K562 (cell line): ENCODE measurements at regions not wholly inside any gene's neighbourhood (a gene's known extent, or its start where the extent isn't known, plus 50 kb on each side); places are given as distances from the start of the nearest gene placed in this dataset.

Experiments
- ATAC-seq: fragments of 200-7000 bp; cut with Tn5 transposase; 3 replicates; pipeline ENCODE4 v1.9.1; 2020; ENCODE audit warnings: moderate library complexity
- BruUV-seq: library from RNA; stranded (reverse); fragments of 400-500 nt; replicated peaks from 2 replicates; lab custom pipeline; 2021; lab: Mats Ljungman, UMichigan
- CTCF ChIA-PET: fragments of 300-600 bp; formaldehyde crosslinking; extraction: SDS; loops from one replicate; lab custom pipeline; 2021; ENCODE audit warnings: low intra/inter-chr PET ratio; lab: Yijun Ruan, JAX
- POLR2A ChIA-PET: fragments of 300-600, 350-650 bp; sonication (Branson Sonifier 250); formaldehyde crosslinking; extraction: SDS; loops from one replicate; lab custom pipeline; 2021; ENCODE audit warnings: antibody characterized with exemption, inconsistent platforms; lab: Yijun Ruan, JAX
- DNase-seq, 4 experiments: peaks; one replicate each; pipeline versions ENCODE4 v3.0.0 to v3.0.0-alpha.2; 2011 to 2018; ENCODE audit warnings: low spot score in 3 of 4, mixed read lengths in 3 of 4; ENCODE audit errors: extremely low read depth in 1 of 4
- FAIRE-seq: peaks from 2 replicates; lab custom pipeline; 2011; peaks lifted over from hg19 to GRCh38; lab: Jason Lieb, UNC
- H2AFZ ChIP-seq: 2 replicates; pipeline ENCODE4 v1.6.0; 2011; ENCODE audit warnings: low read depth, low read length, control low read depth, inconsistent platforms
- H3K27ac ChIP-seq: fragments of 200-600 bp; 3 replicates; pipeline ENCODE4 v1.8.0; 2011; ENCODE audit warnings: low read depth, mild to moderate bottlenecking, control low read depth, inconsistent platforms, low read length, moderate library complexity, mixed read lengths; ENCODE audit errors: extremely low read depth
- H3K27me3 ChIP-seq, 2 experiments: fragments of 300-600 bp in 1 of 2; 2 replicates in 1 of 2; 3 replicates in 1 of 2; pipeline versions ENCODE4 v1.6.0 to v1.8.0; 2011; ENCODE audit warnings: inconsistent platforms in 2 of 2, low read length in 2 of 2, mild to moderate bottlenecking in 1 of 2, mixed read lengths in 1 of 2, moderate library complexity in 1 of 2; ENCODE audit not compliant: control insufficient read depth in 2 of 2, insufficient read depth in 2 of 2
- H3K36me3 ChIP-seq: fragments of 300-600 bp; 3 replicates; pipeline ENCODE4 v1.8.0; 2011; ENCODE audit warnings: mild to moderate bottlenecking, low read length, inconsistent platforms; ENCODE audit not compliant: control insufficient read depth, insufficient read depth
- H3K4me1 ChIP-seq, 2 experiments: fragments of 200-600 bp in 1 of 2; replicated peaks in 1 of 2; 2 replicates in 1 of 2; 3 replicates in 1 of 2; pipeline versions ENCODE4 v1.5.1 to v1.8.0; 2011; ENCODE audit warnings: inconsistent platforms in 2 of 2, low read length in 2 of 2, mild to moderate bottlenecking in 1 of 2, mixed read lengths in 1 of 2, moderate library complexity in 1 of 2; ENCODE audit not compliant: control insufficient read depth in 2 of 2, insufficient read depth in 2 of 2
- H3K4me2 ChIP-seq: 2 replicates; pipeline ENCODE4 v1.6.1; 2011; ENCODE audit warnings: low read length, control low read depth, inconsistent platforms, mixed read lengths; ENCODE audit not compliant: insufficient read depth
- H3K4me3 ChIP-seq: fragments of 200-600 bp; sonication (generic), shearing (Covaris generic); 2 replicates; pipeline ENCODE4 v1.5.1; 2016; ENCODE audit warnings: control low read depth, inconsistent platforms
- H3K79me2 ChIP-seq: fragments of 200-600 bp; 3 replicates; pipeline ENCODE4 v1.8.0; 2011; ENCODE audit warnings: low read length, inconsistent platforms; ENCODE audit not compliant: control insufficient read depth, insufficient read depth
- H3K9ac ChIP-seq, 2 experiments: 2 replicates each; pipeline versions ENCODE4 v1.6.0 to v1.6.1; 2011; ENCODE audit warnings: low read depth in 2 of 2, low read length in 2 of 2, control low read depth in 1 of 2, inconsistent platforms in 1 of 2, mild to moderate bottlenecking in 1 of 2, mixed read lengths in 1 of 2; ENCODE audit not compliant: insufficient read depth in 1 of 2
- H3K9me1 ChIP-seq: one replicate; pipeline ENCODE4 v1.6.0; 2011; ENCODE audit warnings: inconsistent platforms, mild to moderate bottlenecking, low read length, moderate library complexity; ENCODE audit not compliant: control insufficient read depth, insufficient read depth
- H3K9me3 ChIP-seq: replicated peaks from 2 replicates; pipeline ENCODE4 v1.5.1; 2011; ENCODE audit warnings: low read depth, low read length, inconsistent platforms; ENCODE audit not compliant: control insufficient read depth, insufficient read depth
- H4K20me1 ChIP-seq: replicated peaks from 2 replicates; pipeline ENCODE4 v1.6.1; 2011; ENCODE audit warnings: low read length, inconsistent platforms, mixed read lengths; ENCODE audit not compliant: control insufficient read depth, insufficient read depth
- ZNF561 ChIP-seq: fragments of 450-650 bp; formaldehyde crosslinking; conservative IDR thresholded peaks from 2 replicates; pipeline ENCODE4 v1.4.0; 2020; ENCODE audit warnings: mild to moderate bottlenecking, moderate library complexity
- ZNF780A ChIP-seq: fragments of 250-450 bp; sonication (Bioruptor Pico); IDR thresholded peaks from 2 replicates; pipeline ENCODE4 v1.5.0; 2021; ENCODE audit warnings: mild to moderate bottlenecking
- WGBS: fragments of 100-300 bp; shearing (Covaris generic); methylation state at CpG from one replicate; pipeline ENCODE4 v1.1.6; 2016; ENCODE audit warnings: low coverage, mixed read lengths; ENCODE audit not compliant: insufficient coverage; ENCODE audit errors: missing lambda C conversion rate; 5-methylcytosine and 5-hydroxymethylcytosine counted together
- in situ Hi-C: fragments of 300-500 bp; cut with MboI; formaldehyde crosslinking; loops from 4 replicates; pipeline ENCODE4 v1.15.0; 2018; ENCODE audit warnings: inconsistent platforms, mixed read lengths
- intact Hi-C: fragments of 100-400 bp; cut with micrococcal nuclease; formaldehyde crosslinking; loops from 2 replicates; pipeline ENCODE4 v1.14.2; 2022
- TF ChIP-seq, protein P1 (sequence below): fragments of 200-600 bp; sonication (generic); IDR thresholded peaks from one replicate; pipeline ENCODE4 v1.6.1; 2012; ENCODE audit warnings: mild to moderate bottlenecking, low read depth, low read length, inconsistent platforms
- TF ChIP-seq, protein P2 (sequence below): fragments of 450-650 bp; formaldehyde crosslinking; IDR thresholded peaks from 2 replicates; pipeline ENCODE4 v1.4.0; 2020; ENCODE audit warnings: mild to moderate bottlenecking

DNA sequence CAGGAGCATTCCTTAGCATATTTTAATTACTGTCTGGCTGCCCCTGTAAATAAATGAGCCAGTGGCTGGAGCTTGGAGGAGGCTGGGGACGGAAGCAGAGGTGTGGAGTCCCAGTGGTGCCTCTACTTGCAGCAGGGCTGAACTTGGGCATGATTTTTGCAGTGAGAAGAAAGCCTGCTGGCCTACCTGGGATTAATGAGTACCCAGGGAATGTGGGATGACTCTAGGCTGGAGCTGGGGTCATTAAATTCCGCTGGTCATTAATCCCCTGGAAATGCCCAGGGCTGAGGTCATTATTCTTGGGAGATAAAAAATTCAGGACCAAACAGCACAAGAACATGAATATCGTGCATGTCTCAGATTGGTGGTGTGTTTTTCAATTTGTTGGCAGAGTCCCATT is 753.3 kb downstream of the VRK1 start:
- in situ Hi-C loops (no loop called here), intact Hi-C loops (no loop called here)
- no peak for FAIRE-seq
- Histone ChIP-seq H3K27me3 (no peaks in the 10 kb centered on the region), H3K36me3 (no peaks in the 10 kb centered on the region), H3K4me2 (no peak overlapping the region), H3K9me3 (no peaks in the 10 kb centered on the region), H3K9me1 (no peaks in the 10 kb centered on the region), H2AFZ (no peak overlapping the region), H3K79me2 (no peaks in the 10 kb centered on the region), H4K20me1 (no peaks in the 10 kb centered on the region), H3K27ac (no peak overlapping the region), H3K9ac (no peak overlapping the region), H3K4me3 (no peak overlapping the region), H3K4me1 (no peaks in the 10 kb centered on the region)
- no peak for DNase-seq
- TF ChIP-seq ZNF561 (CRISPR knock-in tag), result no peak
- CTCF ChIA-PET, result no interaction called here
- no TSS peak for BruUV-seq
- POLR2A ChIA-PET, result no interaction called here
- no peak for ATAC-seq
- 0% methylated on average over 2 of the region's 3 CpGs for WGBS

DNA sequence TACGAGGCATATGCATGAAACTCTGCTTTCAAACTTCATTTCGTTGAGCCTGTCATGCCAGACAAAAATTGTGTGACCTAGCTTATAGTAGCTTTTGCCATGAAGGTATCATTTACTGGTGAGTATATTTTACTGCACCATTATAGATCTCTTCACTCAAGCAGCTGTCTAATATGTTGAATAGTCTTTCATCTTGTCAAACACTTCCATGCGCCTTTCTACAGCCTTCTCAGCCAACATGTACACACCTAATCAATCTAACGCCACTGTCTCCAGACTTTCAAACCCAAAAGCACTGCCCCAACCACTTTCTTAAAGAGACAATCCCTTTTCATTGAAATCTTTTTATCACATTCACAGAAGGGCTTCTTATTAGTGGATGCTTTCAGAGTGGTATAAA is 757.4 kb downstream of the VRK1 start:
- no peak overlapping the region for H3K4me3 ChIP-seq
- H3K4me2 ChIP-seq, result no peak overlapping the region
- 0% methylated on average over 3 of the region's 4 CpGs for WGBS
- H3K4me1 ChIP-seq, result no peaks in the 10 kb centered on the region
- ChIA-PET POLR2A (no interaction called here), CTCF (no interaction called here)
- no peaks in the 10 kb centered on the region for H3K36me3 ChIP-seq
- no peak overlapping the region for H2AFZ ChIP-seq
- H3K79me2 ChIP-seq, result no peaks in the 10 kb centered on the region
- no peaks in the 10 kb centered on the region for H3K27me3 ChIP-seq
- no peak for DNase-seq
- no peaks in the 10 kb centered on the region for H4K20me1 ChIP-seq
- no peak for FAIRE-seq
- H3K27ac ChIP-seq, result no peak overlapping the region
- in situ Hi-C loops (no loop called here), intact Hi-C loops (no loop called here)
- BruUV-seq, result no TSS peak
- H3K9me1 ChIP-seq, result no peaks in the 10 kb centered on the region
- no peak overlapping the region for H3K9ac ChIP-seq
- no peaks in the 10 kb centered on the region for H3K9me3 ChIP-seq
- no peak for ATAC-seq
- TF ChIP-seq, protein P1, sequence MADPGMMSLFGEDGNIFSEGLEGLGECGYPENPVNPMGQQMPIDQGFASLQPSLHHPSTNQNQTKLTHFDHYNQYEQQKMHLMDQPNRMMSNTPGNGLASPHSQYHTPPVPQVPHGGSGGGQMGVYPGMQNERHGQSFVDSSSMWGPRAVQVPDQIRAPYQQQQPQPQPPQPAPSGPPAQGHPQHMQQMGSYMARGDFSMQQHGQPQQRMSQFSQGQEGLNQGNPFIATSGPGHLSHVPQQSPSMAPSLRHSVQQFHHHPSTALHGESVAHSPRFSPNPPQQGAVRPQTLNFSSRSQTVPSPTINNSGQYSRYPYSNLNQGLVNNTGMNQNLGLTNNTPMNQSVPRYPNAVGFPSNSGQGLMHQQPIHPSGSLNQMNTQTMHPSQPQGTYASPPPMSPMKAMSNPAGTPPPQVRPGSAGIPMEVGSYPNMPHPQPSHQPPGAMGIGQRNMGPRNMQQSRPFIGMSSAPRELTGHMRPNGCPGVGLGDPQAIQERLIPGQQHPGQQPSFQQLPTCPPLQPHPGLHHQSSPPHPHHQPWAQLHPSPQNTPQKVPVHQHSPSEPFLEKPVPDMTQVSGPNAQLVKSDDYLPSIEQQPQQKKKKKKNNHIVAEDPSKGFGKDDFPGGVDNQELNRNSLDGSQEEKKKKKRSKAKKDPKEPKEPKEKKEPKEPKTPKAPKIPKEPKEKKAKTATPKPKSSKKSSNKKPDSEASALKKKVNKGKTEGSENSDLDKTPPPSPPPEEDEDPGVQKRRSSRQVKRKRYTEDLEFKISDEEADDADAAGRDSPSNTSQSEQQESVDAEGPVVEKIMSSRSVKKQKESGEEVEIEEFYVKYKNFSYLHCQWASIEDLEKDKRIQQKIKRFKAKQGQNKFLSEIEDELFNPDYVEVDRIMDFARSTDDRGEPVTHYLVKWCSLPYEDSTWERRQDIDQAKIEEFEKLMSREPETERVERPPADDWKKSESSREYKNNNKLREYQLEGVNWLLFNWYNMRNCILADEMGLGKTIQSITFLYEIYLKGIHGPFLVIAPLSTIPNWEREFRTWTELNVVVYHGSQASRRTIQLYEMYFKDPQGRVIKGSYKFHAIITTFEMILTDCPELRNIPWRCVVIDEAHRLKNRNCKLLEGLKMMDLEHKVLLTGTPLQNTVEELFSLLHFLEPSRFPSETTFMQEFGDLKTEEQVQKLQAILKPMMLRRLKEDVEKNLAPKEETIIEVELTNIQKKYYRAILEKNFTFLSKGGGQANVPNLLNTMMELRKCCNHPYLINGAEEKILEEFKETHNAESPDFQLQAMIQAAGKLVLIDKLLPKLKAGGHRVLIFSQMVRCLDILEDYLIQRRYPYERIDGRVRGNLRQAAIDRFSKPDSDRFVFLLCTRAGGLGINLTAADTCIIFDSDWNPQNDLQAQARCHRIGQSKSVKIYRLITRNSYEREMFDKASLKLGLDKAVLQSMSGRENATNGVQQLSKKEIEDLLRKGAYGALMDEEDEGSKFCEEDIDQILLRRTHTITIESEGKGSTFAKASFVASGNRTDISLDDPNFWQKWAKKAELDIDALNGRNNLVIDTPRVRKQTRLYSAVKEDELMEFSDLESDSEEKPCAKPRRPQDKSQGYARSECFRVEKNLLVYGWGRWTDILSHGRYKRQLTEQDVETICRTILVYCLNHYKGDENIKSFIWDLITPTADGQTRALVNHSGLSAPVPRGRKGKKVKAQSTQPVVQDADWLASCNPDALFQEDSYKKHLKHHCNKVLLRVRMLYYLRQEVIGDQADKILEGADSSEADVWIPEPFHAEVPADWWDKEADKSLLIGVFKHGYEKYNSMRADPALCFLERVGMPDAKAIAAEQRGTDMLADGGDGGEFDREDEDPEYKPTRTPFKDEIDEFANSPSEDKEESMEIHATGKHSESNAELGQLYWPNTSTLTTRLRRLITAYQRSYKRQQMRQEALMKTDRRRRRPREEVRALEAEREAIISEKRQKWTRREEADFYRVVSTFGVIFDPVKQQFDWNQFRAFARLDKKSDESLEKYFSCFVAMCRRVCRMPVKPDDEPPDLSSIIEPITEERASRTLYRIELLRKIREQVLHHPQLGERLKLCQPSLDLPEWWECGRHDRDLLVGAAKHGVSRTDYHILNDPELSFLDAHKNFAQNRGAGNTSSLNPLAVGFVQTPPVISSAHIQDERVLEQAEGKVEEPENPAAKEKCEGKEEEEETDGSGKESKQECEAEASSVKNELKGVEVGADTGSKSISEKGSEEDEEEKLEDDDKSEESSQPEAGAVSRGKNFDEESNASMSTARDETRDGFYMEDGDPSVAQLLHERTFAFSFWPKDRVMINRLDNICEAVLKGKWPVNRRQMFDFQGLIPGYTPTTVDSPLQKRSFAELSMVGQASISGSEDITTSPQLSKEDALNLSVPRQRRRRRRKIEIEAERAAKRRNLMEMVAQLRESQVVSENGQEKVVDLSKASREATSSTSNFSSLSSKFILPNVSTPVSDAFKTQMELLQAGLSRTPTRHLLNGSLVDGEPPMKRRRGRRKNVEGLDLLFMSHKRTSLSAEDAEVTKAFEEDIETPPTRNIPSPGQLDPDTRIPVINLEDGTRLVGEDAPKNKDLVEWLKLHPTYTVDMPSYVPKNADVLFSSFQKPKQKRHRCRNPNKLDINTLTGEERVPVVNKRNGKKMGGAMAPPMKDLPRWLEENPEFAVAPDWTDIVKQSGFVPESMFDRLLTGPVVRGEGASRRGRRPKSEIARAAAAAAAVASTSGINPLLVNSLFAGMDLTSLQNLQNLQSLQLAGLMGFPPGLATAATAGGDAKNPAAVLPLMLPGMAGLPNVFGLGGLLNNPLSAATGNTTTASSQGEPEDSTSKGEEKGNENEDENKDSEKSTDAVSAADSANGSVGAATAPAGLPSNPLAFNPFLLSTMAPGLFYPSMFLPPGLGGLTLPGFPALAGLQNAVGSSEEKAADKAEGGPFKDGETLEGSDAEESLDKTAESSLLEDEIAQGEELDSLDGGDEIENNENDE, result no peak
- TF ChIP-seq, protein P2, sequence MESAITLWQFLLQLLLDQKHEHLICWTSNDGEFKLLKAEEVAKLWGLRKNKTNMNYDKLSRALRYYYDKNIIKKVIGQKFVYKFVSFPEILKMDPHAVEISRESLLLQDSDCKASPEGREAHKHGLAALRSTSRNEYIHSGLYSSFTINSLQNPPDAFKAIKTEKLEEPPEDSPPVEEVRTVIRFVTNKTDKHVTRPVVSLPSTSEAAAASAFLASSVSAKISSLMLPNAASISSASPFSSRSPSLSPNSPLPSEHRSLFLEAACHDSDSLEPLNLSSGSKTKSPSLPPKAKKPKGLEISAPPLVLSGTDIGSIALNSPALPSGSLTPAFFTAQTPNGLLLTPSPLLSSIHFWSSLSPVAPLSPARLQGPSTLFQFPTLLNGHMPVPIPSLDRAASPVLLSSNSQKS, result no peak
- no peak for TF ChIP-seq ZNF780A
